SK-N-SH treated with all-trans-retinoic acid at 6 μM for 48 hours (cell line): ENCODE measurements at regions not wholly inside any gene's neighbourhood (a gene's known extent, or its start where the extent isn't known, plus 50 kb on each side); places are given as distances from the start of the nearest gene placed in this dataset.

ENCODE experiments used
- ATAC-seq: fragments of 200-7000 bp; cut with Tn5 transposase; 3 replicates; pipeline ENCODE4 v1.9.1; 2020; ENCODE audit warnings: mild to moderate bottlenecking, moderate library complexity
- CSDC2 ChIP-seq: fragments of 250-450 bp; sonication (Bioruptor Pico); IDR thresholded peaks from 2 replicates; pipeline ENCODE4 v1.5.0; 2020; ENCODE audit warnings: mild to moderate bottlenecking, moderate library complexity
- ESRRG ChIP-seq: fragments of 250-450 bp; sonication (Bioruptor Pico); IDR thresholded peaks from 2 replicates; pipeline ENCODE4 v1.6.1; 2021; ENCODE audit warnings: mild to moderate bottlenecking
- GLIS3 ChIP-seq: fragments of 250-450 bp; sonication (Bioruptor Pico); IDR thresholded peaks from 2 replicates; pipeline ENCODE4 v1.5.0; 2020; ENCODE audit warnings: mild to moderate bottlenecking, moderate library complexity
- PATZ1 ChIP-seq: fragments of 250-450 bp; sonication (Bioruptor Pico); IDR thresholded peaks from 2 replicates; pipeline ENCODE4 v1.8.0; 2020; ENCODE audit warnings: mild to moderate bottlenecking, moderate library complexity, borderline replicate concordance
- POU6F1 ChIP-seq: fragments of 250-450 bp; sonication (Bioruptor Pico); IDR thresholded peaks from 2 replicates; pipeline ENCODE4 v1.8.0; 2021; ENCODE audit warnings: low read depth, mild to moderate bottlenecking, moderate library complexity, borderline replicate concordance
- RARB ChIP-seq: fragments of 250-450 bp; sonication (Bioruptor Pico); IDR thresholded peaks from 2 replicates; pipeline ENCODE4 v1.8.0; 2021; ENCODE audit warnings: mild to moderate bottlenecking, moderate library complexity
- TCF4 ChIP-seq: fragments of 250-450 bp; sonication (Bioruptor Pico); IDR thresholded peaks from 2 replicates; pipeline ENCODE4 v1.8.0; 2021; ENCODE audit warnings: mild to moderate bottlenecking, moderate library complexity, borderline replicate concordance
- TOX ChIP-seq: fragments of 250-450 bp; sonication (Bioruptor Pico); IDR thresholded peaks from 2 replicates; pipeline ENCODE4 v1.8.0; 2021; ENCODE audit warnings: mild to moderate bottlenecking, moderate library complexity, borderline replicate concordance
- ZC3H10 ChIP-seq: fragments of 250-450 bp; sonication (Bioruptor Pico); IDR thresholded peaks from 2 replicates; pipeline ENCODE4 v1.5.1; 2021; ENCODE audit warnings: mild to moderate bottlenecking, moderate library complexity
- ZFP3 ChIP-seq: fragments of 250-450 bp; sonication (Bioruptor Pico); IDR thresholded peaks from 2 replicates; pipeline ENCODE4 v1.5.0; 2020; ENCODE audit warnings: mild to moderate bottlenecking, moderate library complexity
- ZNF565 ChIP-seq: fragments of 450-650 bp; formaldehyde crosslinking; conservative IDR thresholded peaks from 2 replicates; pipeline ENCODE4 v1.5.0; 2020; ENCODE audit warnings: low read depth, mild to moderate bottlenecking, moderate library complexity
- ZNF70 ChIP-seq: fragments of 450-650 bp; formaldehyde crosslinking; IDR thresholded peaks from 2 replicates; pipeline ENCODE4 v1.5.0; 2020; ENCODE audit warnings: mild to moderate bottlenecking, moderate library complexity
- ZNF8 ChIP-seq: fragments of 450-650 bp; formaldehyde crosslinking; IDR thresholded peaks from 2 replicates; pipeline ENCODE4 v1.5.0; 2020; ENCODE audit warnings: mild to moderate bottlenecking, moderate library complexity
- TF ChIP-seq, protein P1 (sequence below): fragments of 250-450 bp; sonication (Bioruptor Pico); IDR thresholded peaks from 2 replicates; pipeline ENCODE4 v1.5.1; 2021; ENCODE audit warnings: mild to moderate bottlenecking, moderate library complexity
- TF ChIP-seq, protein P2 (sequence below): fragments of 250-450 bp; sonication (Bioruptor Pico); IDR thresholded peaks from 2 replicates; pipeline ENCODE4 v1.5.1; 2020; ENCODE audit warnings: low read depth, mild to moderate bottlenecking, moderate library complexity
- TF ChIP-seq, protein P3 (sequence below): fragments of 250-450 bp; sonication (Bioruptor Pico); IDR thresholded peaks from 2 replicates; pipeline ENCODE4 v1.5.0; 2020; ENCODE audit warnings: mild to moderate bottlenecking, moderate library complexity

DNA sequence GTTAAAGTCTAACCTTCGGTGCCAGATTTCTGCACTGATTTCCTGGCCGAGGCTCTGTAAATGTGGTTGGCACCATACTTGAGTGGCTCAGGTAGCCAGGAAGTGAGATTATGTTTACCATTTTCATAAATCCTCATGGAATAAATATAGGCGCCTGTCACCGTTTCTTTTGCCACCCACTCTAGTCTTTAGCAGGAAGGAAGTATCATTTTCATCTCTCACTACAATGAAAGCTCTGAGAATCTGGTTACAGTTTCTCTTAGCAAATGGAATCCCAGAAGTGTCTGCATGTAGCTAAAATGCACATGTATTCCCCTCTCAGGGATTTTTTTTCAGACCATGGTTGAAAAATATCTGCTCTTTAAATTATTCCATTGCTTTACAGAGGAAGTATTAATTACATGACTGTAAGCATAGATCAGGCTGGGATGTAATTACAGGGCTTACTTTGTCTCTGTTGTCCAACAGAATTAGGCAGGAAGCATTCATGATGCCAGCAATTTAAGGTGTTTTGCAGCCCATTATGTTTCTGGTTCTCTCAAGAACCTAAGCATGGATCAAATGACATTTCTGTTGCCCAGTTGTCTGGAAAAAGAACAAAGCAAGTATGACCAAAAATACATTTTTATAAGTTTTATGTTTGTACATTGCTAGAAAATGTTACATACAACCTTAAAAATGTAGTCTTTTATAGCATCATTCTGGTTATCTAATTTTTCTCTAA is 221.7 kb upstream of the SPRY2 start (continued):
- TF ChIP-seq, protein P1, sequence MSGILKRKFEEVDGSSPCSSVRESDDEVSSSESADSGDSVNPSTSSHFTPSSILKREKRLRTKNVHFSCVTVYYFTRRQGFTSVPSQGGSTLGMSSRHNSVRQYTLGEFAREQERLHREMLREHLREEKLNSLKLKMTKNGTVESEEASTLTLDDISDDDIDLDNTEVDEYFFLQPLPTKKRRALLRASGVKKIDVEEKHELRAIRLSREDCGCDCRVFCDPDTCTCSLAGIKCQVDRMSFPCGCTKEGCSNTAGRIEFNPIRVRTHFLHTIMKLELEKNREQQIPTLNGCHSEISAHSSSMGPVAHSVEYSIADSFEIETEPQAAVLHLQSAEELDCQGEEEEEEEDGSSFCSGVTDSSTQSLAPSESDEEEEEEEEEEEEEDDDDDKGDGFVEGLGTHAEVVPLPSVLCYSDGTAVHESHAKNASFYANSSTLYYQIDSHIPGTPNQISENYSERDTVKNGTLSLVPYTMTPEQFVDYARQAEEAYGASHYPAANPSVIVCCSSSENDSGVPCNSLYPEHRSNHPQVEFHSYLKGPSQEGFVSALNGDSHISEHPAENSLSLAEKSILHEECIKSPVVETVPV (CRISPR knock-in tag): no peak

DNA sequence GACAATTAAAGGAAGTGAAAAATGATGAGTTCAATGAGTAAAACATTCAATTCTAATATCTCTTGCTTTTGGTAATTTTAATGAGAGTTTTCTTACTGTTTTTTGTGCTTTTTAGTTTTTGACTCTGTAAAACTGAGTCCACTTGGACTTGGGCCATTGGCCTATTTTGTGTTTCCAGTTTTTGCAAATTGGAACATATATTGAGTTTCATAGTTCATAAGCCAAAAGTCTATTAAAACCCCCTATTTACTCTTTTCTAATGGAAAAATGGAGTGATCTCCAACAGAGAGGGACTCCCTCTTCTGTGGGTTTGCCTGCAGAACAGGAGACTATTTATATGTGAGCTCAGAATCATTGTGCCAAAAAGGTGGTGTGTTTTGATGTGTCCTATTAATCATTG is 219.7 kb upstream of the SPRY2 start:
- ATAC-seq: no peak
- TF ChIP-seq POU6F1 (CRISPR knock-in tag) (no peak), ZC3H10 (CRISPR knock-in tag) (no peak), CSDC2 (CRISPR knock-in tag) (no peak), GLIS3 (CRISPR knock-in tag) (no peak), TOX (CRISPR knock-in tag) (no peak)
- TF ChIP-seq, all 23 proteins: peak for 0

DNA sequence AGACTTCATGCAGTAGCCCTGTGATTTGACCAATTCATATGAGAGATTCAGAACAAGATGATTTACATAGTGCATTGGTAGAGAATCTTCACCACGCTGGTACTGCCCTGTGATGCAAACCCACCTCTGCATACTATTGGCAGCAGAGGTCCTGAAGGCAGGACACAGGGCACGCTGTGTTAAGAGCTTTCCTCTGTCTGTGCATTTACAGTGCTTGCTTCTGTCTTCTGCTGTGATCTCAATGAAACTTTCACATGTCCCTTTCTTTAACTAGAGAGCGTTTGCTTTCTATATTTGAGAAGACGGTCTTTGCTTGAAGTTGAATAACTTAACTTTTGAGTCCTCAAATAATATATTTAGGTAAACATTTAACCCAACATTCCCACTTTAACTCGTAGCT is 219.0 kb upstream of the SPRY2 start:
- no peak for ATAC-seq
- TF ChIP-seq, protein P2, sequence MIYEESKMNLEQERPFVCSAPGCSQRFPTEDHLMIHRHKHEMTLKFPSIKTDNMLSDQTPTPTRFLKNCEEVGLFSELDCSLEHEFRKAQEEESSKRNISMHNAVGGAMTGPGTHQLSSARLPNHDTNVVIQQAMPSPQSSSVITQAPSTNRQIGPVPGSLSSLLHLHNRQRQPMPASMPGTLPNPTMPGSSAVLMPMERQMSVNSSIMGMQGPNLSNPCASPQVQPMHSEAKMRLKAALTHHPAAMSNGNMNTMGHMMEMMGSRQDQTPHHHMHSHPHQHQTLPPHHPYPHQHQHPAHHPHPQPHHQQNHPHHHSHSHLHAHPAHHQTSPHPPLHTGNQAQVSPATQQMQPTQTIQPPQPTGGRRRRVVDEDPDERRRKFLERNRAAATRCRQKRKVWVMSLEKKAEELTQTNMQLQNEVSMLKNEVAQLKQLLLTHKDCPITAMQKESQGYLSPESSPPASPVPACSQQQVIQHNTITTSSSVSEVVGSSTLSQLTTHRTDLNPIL (CRISPR knock-in tag): no peak
- TF ChIP-seq PATZ1: no peak
- no peak for TF ChIP-seq GLIS3 (CRISPR knock-in tag)
- TF ChIP-seq ESRRG (CRISPR knock-in tag): no peak
- TF ChIP-seq, protein P1 (CRISPR knock-in tag): no peak
- no peak for TF ChIP-seq TCF4
- TF ChIP-seq ZFP3 (CRISPR knock-in tag): no peak
- TF ChIP-seq ZNF8: no peak
- no peak for TF ChIP-seq CSDC2 (CRISPR knock-in tag)
- TF ChIP-seq, protein P3, sequence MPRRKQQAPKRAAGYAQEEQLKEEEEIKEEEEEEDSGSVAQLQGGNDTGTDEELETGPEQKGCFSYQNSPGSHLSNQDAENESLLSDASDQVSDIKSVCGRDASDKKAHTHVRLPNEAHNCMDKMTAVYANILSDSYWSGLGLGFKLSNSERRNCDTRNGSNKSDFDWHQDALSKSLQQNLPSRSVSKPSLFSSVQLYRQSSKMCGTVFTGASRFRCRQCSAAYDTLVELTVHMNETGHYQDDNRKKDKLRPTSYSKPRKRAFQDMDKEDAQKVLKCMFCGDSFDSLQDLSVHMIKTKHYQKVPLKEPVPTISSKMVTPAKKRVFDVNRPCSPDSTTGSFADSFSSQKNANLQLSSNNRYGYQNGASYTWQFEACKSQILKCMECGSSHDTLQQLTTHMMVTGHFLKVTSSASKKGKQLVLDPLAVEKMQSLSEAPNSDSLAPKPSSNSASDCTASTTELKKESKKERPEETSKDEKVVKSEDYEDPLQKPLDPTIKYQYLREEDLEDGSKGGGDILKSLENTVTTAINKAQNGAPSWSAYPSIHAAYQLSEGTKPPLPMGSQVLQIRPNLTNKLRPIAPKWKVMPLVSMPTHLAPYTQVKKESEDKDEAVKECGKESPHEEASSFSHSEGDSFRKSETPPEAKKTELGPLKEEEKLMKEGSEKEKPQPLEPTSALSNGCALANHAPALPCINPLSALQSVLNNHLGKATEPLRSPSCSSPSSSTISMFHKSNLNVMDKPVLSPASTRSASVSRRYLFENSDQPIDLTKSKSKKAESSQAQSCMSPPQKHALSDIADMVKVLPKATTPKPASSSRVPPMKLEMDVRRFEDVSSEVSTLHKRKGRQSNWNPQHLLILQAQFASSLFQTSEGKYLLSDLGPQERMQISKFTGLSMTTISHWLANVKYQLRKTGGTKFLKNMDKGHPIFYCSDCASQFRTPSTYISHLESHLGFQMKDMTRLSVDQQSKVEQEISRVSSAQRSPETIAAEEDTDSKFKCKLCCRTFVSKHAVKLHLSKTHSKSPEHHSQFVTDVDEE (CRISPR knock-in tag): no peak
- no peak for TF ChIP-seq ZC3H10 (CRISPR knock-in tag)
- TF ChIP-seq ZNF565: no peak
- no peak for TF ChIP-seq RARB (CRISPR knock-in tag)
- TF ChIP-seq, all 23 proteins: peak for 0

DNA sequence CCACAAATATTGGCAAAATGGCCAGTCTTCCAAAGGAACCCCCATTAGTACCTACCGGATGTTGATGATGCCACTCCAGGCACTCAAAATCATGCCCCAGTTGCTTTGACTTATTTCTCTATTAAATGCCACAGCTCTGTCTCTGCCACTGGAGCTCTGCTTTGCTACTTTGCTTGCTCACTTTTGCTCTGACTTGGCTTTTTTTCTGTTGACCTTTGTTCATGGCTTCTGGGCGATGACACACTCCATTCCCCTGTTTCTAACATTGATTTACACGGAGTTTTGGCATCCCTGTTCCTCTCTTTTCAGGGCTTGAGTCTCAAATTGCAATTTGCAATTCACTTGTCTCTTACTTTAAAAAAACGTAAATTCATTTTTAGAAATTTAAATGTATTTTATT is 217.1 kb upstream of the SPRY2 start:
- no peak for ATAC-seq
- TF ChIP-seq RARB (CRISPR knock-in tag): no peak
- TF ChIP-seq, protein P2 (CRISPR knock-in tag): no peak
- TF ChIP-seq ZFP3 (CRISPR knock-in tag): no peak
- no peak for TF ChIP-seq ESRRG (CRISPR knock-in tag)
- TF ChIP-seq, protein P1 (CRISPR knock-in tag): no peak
- TF ChIP-seq ZNF565: no peak
- TF ChIP-seq ZNF70 (CRISPR knock-in tag): no peak
- TF ChIP-seq, protein P3 (CRISPR knock-in tag): no peak
- TF ChIP-seq CSDC2 (CRISPR knock-in tag): no peak
